ENCODE measurements at regions not wholly inside any gene's neighbourhood (a gene's known extent, or its start where the extent isn't known, plus 50 kb on each side); places are given as distances from the start of the nearest gene placed in this dataset.

GRCh38 chr5:5795074-5795771 is 372.7 kb downstream of the ICE1 start:
- Histone ChIP-seq H3K4me1 (ENCODE audit: control insufficient read depth, low read length) (no peaks in the 10 kb centered on the region), H3K9me3 (ENCODE audit: control insufficient read depth, insufficient read depth, low read length) (no peaks in the 10 kb centered on the region), H3K36me3 (ENCODE audit: control insufficient read depth, low read length) (no peaks in the 10 kb centered on the region), H3F3A (ENCODE audit: control insufficient read depth, insufficient read depth) (no peaks in the 10 kb centered on the region), H3K4me2 (ENCODE audit: low read length) (no peak overlapping the region), H3K79me2 (ENCODE audit: control insufficient read depth, low read length) (no peaks in the 10 kb centered on the region), H3K4me3 (ENCODE audit: low read length) (no peak overlapping the region), H4K20me1 (ENCODE audit: control insufficient read depth, insufficient read depth, low read depth, low read length) (no peaks in the 10 kb centered on the region), H3K27ac (ENCODE audit: low read depth, low read length) (no peak overlapping the region), H3K27me3 (ENCODE audit: control insufficient read depth, low read length) (no peaks in the 10 kb centered on the region), H3K9me2 (replicated peaks; ENCODE audit: control insufficient read depth, low read length) (no peaks in the 10 kb centered on the region)
- TF ChIP-seq EZH2phosphoT487 (IDR thresholded peaks at IDR 0.05; ENCODE audit: borderline replicate concordance, low read length) = no peak
- TF ChIP-seq, protein P1, sequence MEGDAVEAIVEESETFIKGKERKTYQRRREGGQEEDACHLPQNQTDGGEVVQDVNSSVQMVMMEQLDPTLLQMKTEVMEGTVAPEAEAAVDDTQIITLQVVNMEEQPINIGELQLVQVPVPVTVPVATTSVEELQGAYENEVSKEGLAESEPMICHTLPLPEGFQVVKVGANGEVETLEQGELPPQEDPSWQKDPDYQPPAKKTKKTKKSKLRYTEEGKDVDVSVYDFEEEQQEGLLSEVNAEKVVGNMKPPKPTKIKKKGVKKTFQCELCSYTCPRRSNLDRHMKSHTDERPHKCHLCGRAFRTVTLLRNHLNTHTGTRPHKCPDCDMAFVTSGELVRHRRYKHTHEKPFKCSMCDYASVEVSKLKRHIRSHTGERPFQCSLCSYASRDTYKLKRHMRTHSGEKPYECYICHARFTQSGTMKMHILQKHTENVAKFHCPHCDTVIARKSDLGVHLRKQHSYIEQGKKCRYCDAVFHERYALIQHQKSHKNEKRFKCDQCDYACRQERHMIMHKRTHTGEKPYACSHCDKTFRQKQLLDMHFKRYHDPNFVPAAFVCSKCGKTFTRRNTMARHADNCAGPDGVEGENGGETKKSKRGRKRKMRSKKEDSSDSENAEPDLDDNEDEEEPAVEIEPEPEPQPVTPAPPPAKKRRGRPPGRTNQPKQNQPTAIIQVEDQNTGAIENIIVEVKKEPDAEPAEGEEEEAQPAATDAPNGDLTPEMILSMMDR (IDR thresholded peaks at IDR 0.05; ENCODE audit: low read depth, low read length, poor library complexity, severe bottlenecking) = no peak

GRCh38 chr5:5794118-5794560 is 371.7 kb downstream of the ICE1 start:
- Histone ChIP-seq H3K27me3 (ENCODE audit: control insufficient read depth, low read length) (no peaks in the 10 kb centered on the region), H3F3A (ENCODE audit: control insufficient read depth, insufficient read depth) (no peaks in the 10 kb centered on the region), H3K4me2 (ENCODE audit: low read length) (no peak overlapping the region), H3K79me2 (ENCODE audit: control insufficient read depth, low read length) (no peaks in the 10 kb centered on the region), H3K4me1 (ENCODE audit: control insufficient read depth, low read length) (no peaks in the 10 kb centered on the region), H3K9me2 (replicated peaks; ENCODE audit: control insufficient read depth, low read length) (no peaks in the 10 kb centered on the region), H4K20me1 (ENCODE audit: control insufficient read depth, insufficient read depth, low read depth, low read length) (no peaks in the 10 kb centered on the region), H3K36me3 (ENCODE audit: control insufficient read depth, low read length) (no peaks in the 10 kb centered on the region), H3K4me3 (ENCODE audit: low read length) (no peak overlapping the region), H3K9me3 (ENCODE audit: control insufficient read depth, insufficient read depth, low read length) (no peaks in the 10 kb centered on the region), H3K27ac (ENCODE audit: low read depth, low read length) (no peak overlapping the region)
- no peak for TF ChIP-seq EZH2phosphoT487 (IDR thresholded peaks at IDR 0.05; ENCODE audit: borderline replicate concordance, low read length)
- TF ChIP-seq, protein P1 (IDR thresholded peaks at IDR 0.05; ENCODE audit: low read depth, low read length, poor library complexity, severe bottlenecking) = no peak

DNA sequence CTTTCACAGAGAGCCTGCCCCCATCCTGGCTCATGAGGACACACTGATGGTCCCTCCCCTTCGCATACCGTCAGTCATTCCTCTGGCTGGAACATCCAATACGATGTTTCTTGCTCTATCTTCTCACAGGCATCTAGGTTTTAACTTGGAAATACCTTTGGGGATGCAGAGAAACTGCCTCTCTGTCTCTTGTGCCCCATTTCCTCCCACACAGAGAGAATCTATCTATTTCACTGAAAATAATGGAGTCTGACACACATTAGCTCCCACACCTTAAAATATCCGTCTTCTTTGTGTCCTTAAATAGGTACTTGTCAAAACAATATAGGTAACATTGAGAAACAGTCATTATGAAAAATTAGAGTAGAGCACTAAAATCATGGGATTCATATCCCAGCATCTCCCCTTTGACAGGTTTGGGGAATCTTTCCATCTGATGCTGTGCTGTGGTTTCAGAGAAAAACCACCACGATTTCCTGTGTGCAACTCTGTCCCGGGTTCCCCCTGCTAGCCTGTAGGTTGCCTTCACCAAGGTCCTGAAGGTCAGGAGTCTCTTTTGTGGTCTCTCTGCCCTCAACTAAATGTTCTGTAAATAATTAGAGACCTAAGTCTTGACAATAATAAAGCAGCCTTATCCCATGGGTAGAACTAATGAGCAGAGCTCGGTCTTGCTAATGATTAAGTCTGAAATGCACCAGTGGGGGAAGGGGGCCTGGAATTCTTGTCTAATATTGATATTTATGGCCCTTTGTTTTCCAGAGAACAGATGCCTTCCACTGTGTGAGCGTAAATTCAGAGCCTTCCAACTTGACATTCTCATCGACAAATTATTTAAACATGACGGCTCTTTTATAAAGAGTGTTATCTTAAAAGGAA is 371.0 kb downstream of the ICE1 start:
- Histone ChIP-seq H3K4me1 (ENCODE audit: control insufficient read depth, low read length) (no peaks in the 10 kb centered on the region), H4K20me1 (ENCODE audit: control insufficient read depth, insufficient read depth, low read depth, low read length) (no peaks in the 10 kb centered on the region), H3K27me3 (ENCODE audit: control insufficient read depth, low read length) (no peaks in the 10 kb centered on the region), H3K9me3 (ENCODE audit: control insufficient read depth, insufficient read depth, low read length) (no peaks in the 10 kb centered on the region), H3K4me2 (ENCODE audit: low read length) (no peak overlapping the region), H3K79me2 (ENCODE audit: control insufficient read depth, low read length) (no peaks in the 10 kb centered on the region), H3F3A (ENCODE audit: control insufficient read depth, insufficient read depth) (no peaks in the 10 kb centered on the region), H3K27ac (ENCODE audit: low read depth, low read length) (no peak overlapping the region), H3K4me3 (ENCODE audit: low read length) (no peak overlapping the region), H3K36me3 (ENCODE audit: control insufficient read depth, low read length) (no peaks in the 10 kb centered on the region), H3K9me2 (replicated peaks; ENCODE audit: control insufficient read depth, low read length) (no peaks in the 10 kb centered on the region)
- TF ChIP-seq EZH2phosphoT487 (IDR thresholded peaks at IDR 0.05; ENCODE audit: borderline replicate concordance, low read length) = no peak
- TF ChIP-seq, protein P1 (IDR thresholded peaks at IDR 0.05; ENCODE audit: low read depth, low read length, poor library complexity, severe bottlenecking) = no peak

All from DOHH2 (cell line).